ENCODE measurements at regions not wholly inside any gene's neighbourhood (a gene's known extent, or its start where the extent isn't known, plus 50 kb on each side); places are given as distances from the start of the nearest gene placed in this dataset.

GRCh38 chr4:30413915-30414314 is 306.3 kb upstream of the PCDH7 start:
- no peak overlapping the region for H3K4me3 ChIP-seq (ENCODE audit: low read length in 2 of 2)
- no peaks in the 10 kb centered on the region for H3K36me3 ChIP-seq (ENCODE audit: control insufficient read depth in 1 of 2, insufficient read depth in 2 of 2, low read length in 1 of 2)
- ATAC-seq (ENCODE audit: low FRiP score) (no peak), DNase-seq (no peak)
- H3K27me3 ChIP-seq (ENCODE audit: control insufficient read depth in 1 of 2, insufficient read depth in 2 of 2, low read length in 1 of 2): no peaks in the 10 kb centered on the region
- H3K4me1 ChIP-seq (ENCODE audit: control insufficient read depth in 1 of 2, insufficient read depth in 2 of 2, low read length in 2 of 2): no peaks in the 10 kb centered on the region
- intact Hi-C loops (cut with DNase I): no loop called here
- peaks cover 4% of the 10 kb centered on the region for H3K9me3 ChIP-seq (ENCODE audit: control insufficient read depth, low read length)
- H3K27ac ChIP-seq (ENCODE audit: low read depth in 1 of 2, low read length in 2 of 2): no peak overlapping the region

- no peak overlapping the region for H3K4me3 ChIP-seq (ENCODE audit: low read length in 2 of 2)
- intact Hi-C loops (cut with DNase I): no loop called here
- ATAC-seq (ENCODE audit: low FRiP score) (no peak), DNase-seq (no peak)
- H3K4me1 ChIP-seq (ENCODE audit: control insufficient read depth in 1 of 2, insufficient read depth in 2 of 2, low read length in 2 of 2): no peaks in the 10 kb centered on the region
- 53 to 61% methylated on average over 3 of the region's 3 CpGs for WGBS, 2 donors
- peaks cover 4% of the 10 kb centered on the region for H3K9me3 ChIP-seq (ENCODE audit: control insufficient read depth, low read length)
- no peak overlapping the region for H3K27ac ChIP-seq (ENCODE audit: low read depth in 1 of 2, low read length in 2 of 2)
- H3K27me3 ChIP-seq (ENCODE audit: control insufficient read depth in 1 of 2, insufficient read depth in 2 of 2, low read length in 1 of 2): no peaks in the 10 kb centered on the region
- no peaks in the 10 kb centered on the region for H3K36me3 ChIP-seq (ENCODE audit: control insufficient read depth in 1 of 2, insufficient read depth in 2 of 2, low read length in 1 of 2)
Observed at GRCh38 chr4:30416547-30416946, 303.6 kb upstream of the PCDH7 start.

- Histone ChIP-seq H3K4me3 (ENCODE audit: low read length in 2 of 2) (no peak overlapping the region), H3K9me3 (ENCODE audit: control insufficient read depth, low read length) (no peaks in the 10 kb centered on the region), H3K36me3 (ENCODE audit: control insufficient read depth in 1 of 2, insufficient read depth in 2 of 2, low read length in 1 of 2) (no peaks in the 10 kb centered on the region), H3K4me1 (ENCODE audit: control insufficient read depth in 1 of 2, insufficient read depth in 2 of 2, low read length in 2 of 2) (no peaks in the 10 kb centered on the region), H3K27me3 (ENCODE audit: control insufficient read depth in 1 of 2, insufficient read depth in 2 of 2, low read length in 1 of 2) (no peaks in the 10 kb centered on the region), H3K27ac (ENCODE audit: low read depth in 1 of 2, low read length in 2 of 2) (no peak overlapping the region)
- intact Hi-C loops (cut with DNase I): no loop called here
- no peak for DNase-seq
- ATAC-seq (ENCODE audit: low FRiP score): no peak
- WGBS, 2 donors: 68 to 95% methylated on average over 2 of the region's 2 CpGs
Observed at GRCh38 chr4:30427932-30428331, 292.2 kb upstream of the PCDH7 start.

GRCh38 chr4:30429813-30430761 is 290.1 kb upstream of the PCDH7 start:
- Histone ChIP-seq H3K4me1 (ENCODE audit: control insufficient read depth in 1 of 2, insufficient read depth in 2 of 2, low read length in 2 of 2) (no peaks in the 10 kb centered on the region), H3K9me3 (ENCODE audit: control insufficient read depth, low read length) (no peaks in the 10 kb centered on the region), H3K36me3 (ENCODE audit: control insufficient read depth in 1 of 2, insufficient read depth in 2 of 2, low read length in 1 of 2) (no peaks in the 10 kb centered on the region), H3K27ac (ENCODE audit: low read depth in 1 of 2, low read length in 2 of 2) (no peak overlapping the region), H3K4me3 (ENCODE audit: low read length in 2 of 2) (no peak overlapping the region), H3K27me3 (ENCODE audit: control insufficient read depth in 1 of 2, insufficient read depth in 2 of 2, low read length in 1 of 2) (no peaks in the 10 kb centered on the region)
- no peak for DNase-seq
- intact Hi-C loops (cut with DNase I): no loop called here
- 75 to 82% methylated on average over 6 of the region's 6 CpGs for WGBS, 2 donors
- no peak for ATAC-seq (ENCODE audit: low FRiP score)

GRCh38 chr4:30434656-30435055 is 285.5 kb upstream of the PCDH7 start:
- Histone ChIP-seq H3K36me3 (ENCODE audit: control insufficient read depth in 1 of 2, insufficient read depth in 2 of 2, low read length in 1 of 2) (no peaks in the 10 kb centered on the region), H3K27me3 (ENCODE audit: control insufficient read depth in 1 of 2, insufficient read depth in 2 of 2, low read length in 1 of 2) (no peaks in the 10 kb centered on the region), H3K4me3 (ENCODE audit: low read length in 2 of 2) (no peak overlapping the region), H3K4me1 (ENCODE audit: control insufficient read depth in 1 of 2, insufficient read depth in 2 of 2, low read length in 2 of 2) (no peaks in the 10 kb centered on the region), H3K27ac (ENCODE audit: low read depth in 1 of 2, low read length in 2 of 2) (no peak overlapping the region), H3K9me3 (ENCODE audit: control insufficient read depth, low read length) (no peaks in the 10 kb centered on the region)
- WGBS, 2 donors: 47% methylated on average over 2 of the region's 2 CpGs
- ATAC-seq (ENCODE audit: low FRiP score) (no peak), DNase-seq (no peak)
- intact Hi-C loops (cut with DNase I): no loop called here

- WGBS, 2 donors: 47 to 63% methylated on average over 1 of the region's 1 CpG
- H3K4me3 ChIP-seq (ENCODE audit: low read length in 2 of 2): no peak overlapping the region
- no peaks in the 10 kb centered on the region for H3K27me3 ChIP-seq (ENCODE audit: control insufficient read depth in 1 of 2, insufficient read depth in 2 of 2, low read length in 1 of 2)
- no peak overlapping the region for H3K27ac ChIP-seq (ENCODE audit: low read depth in 1 of 2, low read length in 2 of 2)
- intact Hi-C loops (cut with DNase I): no loop called here
- no peaks in the 10 kb centered on the region for H3K9me3 ChIP-seq (ENCODE audit: control insufficient read depth, low read length)
- ATAC-seq (ENCODE audit: low FRiP score): no peak
- H3K36me3 ChIP-seq (ENCODE audit: control insufficient read depth in 1 of 2, insufficient read depth in 2 of 2, low read length in 1 of 2): no peaks in the 10 kb centered on the region
- H3K4me1 ChIP-seq (ENCODE audit: control insufficient read depth in 1 of 2, insufficient read depth in 2 of 2, low read length in 2 of 2): no peaks in the 10 kb centered on the region
- no peak for DNase-seq
Observed at GRCh38 chr4:30436394-30436793, 283.8 kb upstream of the PCDH7 start.

- ATAC-seq (ENCODE audit: low FRiP score) (no peak), DNase-seq (no peak)
- Histone ChIP-seq H3K9me3 (ENCODE audit: control insufficient read depth, low read length) (no peaks in the 10 kb centered on the region), H3K36me3 (ENCODE audit: control insufficient read depth in 1 of 2, insufficient read depth in 2 of 2, low read length in 1 of 2) (no peaks in the 10 kb centered on the region), H3K4me1 (ENCODE audit: control insufficient read depth in 1 of 2, insufficient read depth in 2 of 2, low read length in 2 of 2) (no peaks in the 10 kb centered on the region), H3K27ac (ENCODE audit: low read depth in 1 of 2, low read length in 2 of 2) (no peak overlapping the region), H3K4me3 (ENCODE audit: low read length in 2 of 2) (no peak overlapping the region), H3K27me3 (ENCODE audit: control insufficient read depth in 1 of 2, insufficient read depth in 2 of 2, low read length in 1 of 2) (no peaks in the 10 kb centered on the region)
- 70 to 75% methylated on average over 3 of the region's 3 CpGs for WGBS, 2 donors
- intact Hi-C loops (cut with DNase I): no loop called here
Observed at GRCh38 chr4:30437316-30437715, 282.9 kb upstream of the PCDH7 start.

- DNase-seq (no peak), ATAC-seq (ENCODE audit: low FRiP score) (no peak)
- Histone ChIP-seq H3K4me1 (ENCODE audit: control insufficient read depth in 1 of 2, insufficient read depth in 2 of 2, low read length in 2 of 2) (no peaks in the 10 kb centered on the region), H3K27ac (ENCODE audit: low read depth in 1 of 2, low read length in 2 of 2) (no peak overlapping the region), H3K36me3 (ENCODE audit: control insufficient read depth in 1 of 2, insufficient read depth in 2 of 2, low read length in 1 of 2) (no peaks in the 10 kb centered on the region), H3K9me3 (ENCODE audit: control insufficient read depth, low read length) (peaks cover 1% of the 10 kb centered on the region), H3K4me3 (ENCODE audit: low read length in 2 of 2) (no peak overlapping the region), H3K27me3 (ENCODE audit: control insufficient read depth in 1 of 2, insufficient read depth in 2 of 2, low read length in 1 of 2) (no peaks in the 10 kb centered on the region)
- WGBS, 2 donors: 17 to 20% methylated on average over 2 of the region's 2 CpGs
- intact Hi-C loops (cut with DNase I): loop anchor here in 1 of 2 donors (2.0 kb wide), 1 partner anchor 66 kb away; no protein-coding TSS in a partner anchor
Observed at GRCh38 chr4:30443289-30443688, 276.9 kb upstream of the PCDH7 start.

GRCh38 chr4:30450474-30450873 is 269.7 kb upstream of the PCDH7 start:
- H3K4me1 ChIP-seq (ENCODE audit: control insufficient read depth in 1 of 2, insufficient read depth in 2 of 2, low read length in 2 of 2): no peaks in the 10 kb centered on the region
- no peaks in the 10 kb centered on the region for H3K27me3 ChIP-seq (ENCODE audit: control insufficient read depth in 1 of 2, insufficient read depth in 2 of 2, low read length in 1 of 2)
- no peak overlapping the region for H3K27ac ChIP-seq (ENCODE audit: low read depth in 1 of 2, low read length in 2 of 2)
- no peak overlapping the region for H3K4me3 ChIP-seq (ENCODE audit: low read length in 2 of 2)
- H3K9me3 ChIP-seq (ENCODE audit: control insufficient read depth, low read length): no peaks in the 10 kb centered on the region
- H3K36me3 ChIP-seq (ENCODE audit: control insufficient read depth in 1 of 2, insufficient read depth in 2 of 2, low read length in 1 of 2): no peaks in the 10 kb centered on the region
- ATAC-seq (ENCODE audit: low FRiP score) (no peak), DNase-seq (no peak)
- intact Hi-C loops (cut with DNase I): no loop called here
